Fibroblast of lung (primary cell): ENCODE measurements at regions not wholly inside any gene's neighbourhood (a gene's known extent, or its start where the extent isn't known, plus 50 kb on each side); places are given as distances from the start of the nearest gene placed in this dataset.

Experiments used
- EZH2 ChIP-seq: IDR thresholded peaks from 2 replicates; pipeline ENCODE4 v1.5.1; 2012; ENCODE audit warnings: low read length, control low read depth, mild to moderate bottlenecking; ENCODE audit errors: missing control alignments
- TF ChIP-seq, protein P1 (sequence below), 2 donors: IDR thresholded peaks in 1 of 2; conservative IDR thresholded peaks in 1 of 2; 1 replicate in 1 of 2; 2 replicates in 1 of 2; pipeline ENCODE4 v1.5.1; 2011 to 2012; ENCODE audit warnings: low read length in 2 of 2, control low read depth in 1 of 2, inconsistent platforms in 1 of 2, low read depth in 1 of 2, mild to moderate bottlenecking in 1 of 2

DNA sequence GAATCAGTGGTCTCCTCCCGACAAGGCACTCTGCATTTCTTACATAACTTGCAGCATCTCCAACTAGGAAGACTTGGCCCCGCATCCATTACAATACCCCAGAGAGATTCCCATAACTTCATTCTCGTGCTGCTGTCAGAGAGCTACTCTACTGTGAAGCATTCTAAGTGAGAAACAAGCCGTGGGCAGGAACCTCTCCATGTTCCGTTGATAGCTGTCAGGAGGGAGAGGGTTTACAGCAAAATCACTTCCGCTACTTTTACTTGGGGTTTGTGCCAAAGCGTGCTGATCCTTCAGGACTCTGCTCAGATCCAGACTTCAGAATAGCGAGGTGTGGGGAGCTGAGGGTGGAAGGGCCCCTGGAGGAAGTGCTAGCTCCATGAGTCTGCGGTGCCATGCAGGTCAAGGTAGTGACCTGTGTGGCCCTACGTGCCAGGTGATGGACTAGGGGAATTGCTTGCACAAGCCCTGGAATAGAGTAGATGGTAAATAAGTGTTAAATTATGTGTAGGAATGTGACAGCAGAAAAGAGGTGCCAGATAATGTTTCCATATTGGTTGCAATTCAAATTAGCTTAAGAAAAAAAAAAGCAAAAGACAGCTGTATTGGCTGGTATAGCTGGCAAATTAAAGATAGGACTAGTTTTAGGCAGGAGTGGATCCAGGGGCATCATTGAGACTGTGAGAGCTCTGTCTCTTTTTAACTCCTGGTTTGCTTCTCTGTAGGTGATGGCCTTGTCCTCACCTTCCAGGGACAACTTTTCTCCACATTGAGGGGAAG lies 358.5 kb upstream of the ERCC4 start:
- TF ChIP-seq, protein P1, sequence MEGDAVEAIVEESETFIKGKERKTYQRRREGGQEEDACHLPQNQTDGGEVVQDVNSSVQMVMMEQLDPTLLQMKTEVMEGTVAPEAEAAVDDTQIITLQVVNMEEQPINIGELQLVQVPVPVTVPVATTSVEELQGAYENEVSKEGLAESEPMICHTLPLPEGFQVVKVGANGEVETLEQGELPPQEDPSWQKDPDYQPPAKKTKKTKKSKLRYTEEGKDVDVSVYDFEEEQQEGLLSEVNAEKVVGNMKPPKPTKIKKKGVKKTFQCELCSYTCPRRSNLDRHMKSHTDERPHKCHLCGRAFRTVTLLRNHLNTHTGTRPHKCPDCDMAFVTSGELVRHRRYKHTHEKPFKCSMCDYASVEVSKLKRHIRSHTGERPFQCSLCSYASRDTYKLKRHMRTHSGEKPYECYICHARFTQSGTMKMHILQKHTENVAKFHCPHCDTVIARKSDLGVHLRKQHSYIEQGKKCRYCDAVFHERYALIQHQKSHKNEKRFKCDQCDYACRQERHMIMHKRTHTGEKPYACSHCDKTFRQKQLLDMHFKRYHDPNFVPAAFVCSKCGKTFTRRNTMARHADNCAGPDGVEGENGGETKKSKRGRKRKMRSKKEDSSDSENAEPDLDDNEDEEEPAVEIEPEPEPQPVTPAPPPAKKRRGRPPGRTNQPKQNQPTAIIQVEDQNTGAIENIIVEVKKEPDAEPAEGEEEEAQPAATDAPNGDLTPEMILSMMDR (conservative IDR thresholded peaks at IDR 0.05 in 1 of 2, IDR thresholded peaks at IDR 0.05 in 1 of 2; ENCODE audit: low read depth in 1 of 2, low read length in 2 of 2) = no peak
- no peak for TF ChIP-seq EZH2
